ENCODE measurements at regions not wholly inside any gene's neighbourhood (a gene's known extent, or its start where the extent isn't known, plus 50 kb on each side); places are given as distances from the start of the nearest gene placed in this dataset.
A peak's percentile ranks its signal among the peaks of the same experiment; 100 is the strongest.

DNA sequence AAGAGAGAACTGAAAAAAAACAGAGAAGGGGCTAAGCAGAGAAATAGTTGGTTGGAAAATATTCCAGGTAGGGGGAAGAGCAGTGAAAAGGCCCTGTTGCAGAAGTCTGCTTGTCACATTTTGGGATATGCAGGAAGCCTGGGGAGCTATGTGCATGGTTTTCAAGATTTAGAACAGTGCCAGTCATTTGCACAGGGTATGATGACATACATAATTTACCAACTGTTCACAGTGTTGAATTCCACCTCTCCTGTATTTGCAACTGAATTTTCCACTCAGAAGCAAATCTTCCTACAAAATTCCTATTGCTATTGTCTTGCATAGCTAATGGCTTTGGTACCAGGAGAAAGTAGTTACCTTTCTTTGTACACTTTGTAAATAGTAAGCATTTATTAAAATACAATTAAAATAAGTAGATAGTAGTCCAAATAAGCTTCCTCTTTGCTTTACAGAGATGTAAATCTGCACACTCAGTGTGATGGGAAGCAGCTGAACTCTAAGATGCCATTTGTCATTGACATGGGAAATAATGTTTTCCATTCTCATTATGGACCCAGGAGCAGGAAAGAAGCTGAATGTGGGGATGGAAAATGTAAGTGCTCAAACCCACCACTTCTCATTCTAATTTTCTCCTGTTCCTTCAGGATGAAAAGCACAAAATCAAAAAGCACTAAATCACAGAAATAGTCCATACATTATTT is 177.4 kb downstream of the BTG1 start:
- TF ChIP-seq, protein P1, sequence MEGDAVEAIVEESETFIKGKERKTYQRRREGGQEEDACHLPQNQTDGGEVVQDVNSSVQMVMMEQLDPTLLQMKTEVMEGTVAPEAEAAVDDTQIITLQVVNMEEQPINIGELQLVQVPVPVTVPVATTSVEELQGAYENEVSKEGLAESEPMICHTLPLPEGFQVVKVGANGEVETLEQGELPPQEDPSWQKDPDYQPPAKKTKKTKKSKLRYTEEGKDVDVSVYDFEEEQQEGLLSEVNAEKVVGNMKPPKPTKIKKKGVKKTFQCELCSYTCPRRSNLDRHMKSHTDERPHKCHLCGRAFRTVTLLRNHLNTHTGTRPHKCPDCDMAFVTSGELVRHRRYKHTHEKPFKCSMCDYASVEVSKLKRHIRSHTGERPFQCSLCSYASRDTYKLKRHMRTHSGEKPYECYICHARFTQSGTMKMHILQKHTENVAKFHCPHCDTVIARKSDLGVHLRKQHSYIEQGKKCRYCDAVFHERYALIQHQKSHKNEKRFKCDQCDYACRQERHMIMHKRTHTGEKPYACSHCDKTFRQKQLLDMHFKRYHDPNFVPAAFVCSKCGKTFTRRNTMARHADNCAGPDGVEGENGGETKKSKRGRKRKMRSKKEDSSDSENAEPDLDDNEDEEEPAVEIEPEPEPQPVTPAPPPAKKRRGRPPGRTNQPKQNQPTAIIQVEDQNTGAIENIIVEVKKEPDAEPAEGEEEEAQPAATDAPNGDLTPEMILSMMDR (conservative IDR thresholded peaks at IDR 0.05) = no peak
- no peak for TF ChIP-seq ZFX (IDR thresholded peaks at IDR 0.05)
- no peak overlapping the region for H3K27ac ChIP-seq

DNA sequence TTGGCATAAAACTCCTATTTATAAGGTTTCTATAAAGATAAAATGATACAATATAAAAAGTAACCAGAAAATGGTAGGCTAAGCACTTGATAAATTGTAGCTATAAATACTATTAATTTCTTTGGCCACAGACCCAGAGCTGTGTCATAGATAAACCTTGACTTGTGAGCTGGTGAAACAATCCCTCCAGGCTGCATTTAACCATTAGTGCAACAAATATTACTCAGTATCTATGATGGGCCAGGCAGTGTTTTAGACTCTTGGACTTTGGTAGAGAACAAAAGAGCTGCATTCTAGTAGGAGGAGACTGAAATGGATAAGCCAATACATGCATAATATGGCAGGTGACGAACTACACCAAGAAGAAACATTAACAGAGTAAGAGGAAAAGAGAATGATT is 178.1 kb downstream of the BTG1 start:
- TF ChIP-seq, protein P1 (conservative IDR thresholded peaks at IDR 0.05) = no peak
- TF ChIP-seq ZFX (IDR thresholded peaks at IDR 0.05) = no peak
- H3K27ac ChIP-seq = no peak overlapping the region

DNA sequence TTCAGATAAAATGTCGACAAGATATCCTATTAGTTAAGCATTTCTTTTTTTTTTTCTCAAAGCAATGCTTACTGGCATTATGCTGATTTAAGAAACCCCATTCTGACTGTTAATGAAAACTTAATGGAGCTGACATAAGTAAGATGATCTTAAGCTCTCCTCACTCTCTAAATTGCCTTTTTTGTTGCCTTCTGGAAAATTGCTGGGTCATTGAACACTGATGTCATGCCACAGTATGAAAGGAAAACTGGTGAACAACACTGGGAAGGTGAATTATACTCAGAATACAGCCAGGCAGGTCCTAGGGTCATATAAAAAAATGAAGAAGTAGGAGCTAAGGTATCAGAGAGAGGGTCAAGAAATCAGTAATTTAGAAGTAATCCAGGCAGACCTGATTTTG is 179.9 kb downstream of the BTG1 start:
- TF ChIP-seq, protein P1 (conservative IDR thresholded peaks at IDR 0.05) = no peak
- TF ChIP-seq ZFX (IDR thresholded peaks at IDR 0.05) = no peak
- H3K27ac ChIP-seq = no peak overlapping the region

DNA sequence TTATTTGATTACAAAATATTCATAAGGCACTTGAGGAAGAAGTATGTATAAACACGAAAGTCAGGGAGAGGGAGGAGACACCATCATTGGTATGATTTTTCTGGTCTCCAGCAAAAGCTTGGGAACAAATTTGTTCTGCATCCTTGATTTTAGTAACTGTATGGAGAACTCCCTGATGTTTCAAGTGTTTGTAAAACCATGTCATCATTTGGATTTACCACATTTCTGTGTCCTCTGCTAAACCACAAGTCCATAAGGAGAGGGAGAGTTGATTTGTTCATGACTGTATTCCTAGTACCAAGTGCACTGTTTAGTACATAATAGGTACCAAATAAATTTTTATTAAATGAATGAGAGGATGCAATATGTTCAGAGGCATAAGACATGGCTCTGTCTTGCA is 181.1 kb downstream of the BTG1 start:
- TF ChIP-seq, protein P1 (conservative IDR thresholded peaks at IDR 0.05) = no peak
- no peak for TF ChIP-seq ZFX (IDR thresholded peaks at IDR 0.05)
- H3K27ac ChIP-seq = no peak overlapping the region

DNA sequence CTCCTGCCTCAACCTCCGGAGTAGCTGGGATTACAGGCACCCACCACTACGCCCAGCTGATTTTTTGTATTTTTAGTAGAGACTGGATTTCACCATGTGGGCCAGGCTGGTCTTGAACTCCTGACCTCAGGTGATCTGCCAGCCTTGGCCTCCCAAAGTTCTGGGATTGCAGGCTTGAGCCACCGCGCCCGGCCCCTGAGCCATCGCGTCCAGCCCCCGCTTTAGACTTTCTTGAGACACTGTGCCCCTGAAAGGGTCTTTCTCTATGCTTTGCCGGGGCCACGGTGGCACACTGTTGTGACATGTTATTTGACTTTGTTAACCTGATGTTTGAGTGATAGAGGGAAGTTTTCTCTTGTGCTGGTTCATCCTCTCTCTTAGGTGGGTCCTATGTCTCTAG is 186.4 kb downstream of the BTG1 start:
- H3K27ac ChIP-seq = no peak overlapping the region
- TF ChIP-seq, protein P1 (conservative IDR thresholded peaks at IDR 0.05) = no peak
- no peak for TF ChIP-seq ZFX (IDR thresholded peaks at IDR 0.05)

DNA sequence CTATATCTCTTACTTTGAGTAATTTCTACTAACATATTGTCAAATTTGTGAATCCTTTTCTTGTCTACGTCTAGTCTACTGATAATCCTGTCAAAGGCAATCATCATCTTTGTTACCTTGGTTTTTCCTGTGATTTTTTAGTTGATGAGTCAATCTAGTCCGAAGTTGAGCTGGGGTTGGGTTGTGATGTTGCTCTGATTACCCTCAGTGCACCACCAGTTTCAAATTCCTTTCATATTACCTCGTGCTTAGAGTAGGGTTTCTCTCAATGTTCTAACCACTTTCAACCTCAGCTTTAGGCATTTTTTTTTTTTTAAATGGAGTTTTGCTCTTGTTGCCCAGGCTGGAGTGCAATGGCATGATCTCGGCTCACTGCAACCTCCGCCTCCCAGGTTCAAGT is 186.8 kb downstream of the BTG1 start:
- H3K27ac ChIP-seq = no peak overlapping the region
- TF ChIP-seq ZFX (IDR thresholded peaks at IDR 0.05) = no peak
- TF ChIP-seq, protein P1 (conservative IDR thresholded peaks at IDR 0.05) = no peak

DNA sequence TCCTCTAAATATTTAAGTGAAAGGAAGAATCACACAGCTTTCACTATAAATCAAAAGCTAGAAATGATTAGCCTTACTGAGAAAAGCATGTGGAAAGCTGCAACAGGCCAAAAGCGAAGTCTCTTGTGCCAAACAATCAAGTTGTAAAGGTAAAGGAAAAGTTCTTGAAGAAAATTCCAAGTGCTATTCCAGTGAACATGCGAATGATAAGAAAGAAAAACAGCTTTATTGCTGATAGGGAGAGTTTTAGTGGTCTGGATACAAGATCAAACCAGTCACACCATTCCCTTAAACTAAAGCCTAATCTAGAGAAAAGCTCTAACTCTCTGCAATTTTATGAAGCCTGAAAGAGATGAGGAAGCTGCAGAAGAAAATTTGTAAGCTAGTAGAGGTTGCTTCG is 190.9 kb downstream of the BTG1 start:
- peak overlapping the region; percentile 63; the same call in 1 of the 2 replicates for H3K27ac ChIP-seq
- TF ChIP-seq, protein P1 (conservative IDR thresholded peaks at IDR 0.05) = no peak
- no peak for TF ChIP-seq ZFX (IDR thresholded peaks at IDR 0.05)
